Lower leg skin (tissue), 3 donors: ENCODE measurements at regions not wholly inside any gene's neighbourhood (a gene's known extent, or its start where the extent isn't known, plus 50 kb on each side); places are given as distances from the start of the nearest gene placed in this dataset.

Source experiments
- CTCF ChIP-seq, 3 donors: fragments of 450-650 bp; IDR thresholded peaks; one replicate each; pipeline ENCODE4 v1.5.1; 2016; ENCODE audit warnings: antibody characterized with exemption in 3 of 3, mild to moderate bottlenecking in 3 of 3, moderate library complexity in 2 of 3
- POLR2A ChIP-seq, 2 donors: fragments of 450-650 bp; IDR thresholded peaks; one replicate each; pipeline ENCODE4 v1.6.1; 2016 to 2017; ENCODE audit warnings: antibody characterized with exemption in 2 of 2, mild to moderate bottlenecking in 1 of 2, moderate library complexity in 1 of 2

GRCh38 chr4:55736605-55737183 is 82.9 kb upstream of the EXOC1L start:
- TF ChIP-seq POLR2A (IDR thresholded peaks at IDR 0.05) (no peak), CTCF (IDR thresholded peaks at IDR 0.05) (no peak)
